ENCODE measurements at regions not wholly inside any gene's neighbourhood (a gene's known extent, or its start where the extent isn't known, plus 50 kb on each side); places are given as distances from the start of the nearest gene placed in this dataset.

DNA sequence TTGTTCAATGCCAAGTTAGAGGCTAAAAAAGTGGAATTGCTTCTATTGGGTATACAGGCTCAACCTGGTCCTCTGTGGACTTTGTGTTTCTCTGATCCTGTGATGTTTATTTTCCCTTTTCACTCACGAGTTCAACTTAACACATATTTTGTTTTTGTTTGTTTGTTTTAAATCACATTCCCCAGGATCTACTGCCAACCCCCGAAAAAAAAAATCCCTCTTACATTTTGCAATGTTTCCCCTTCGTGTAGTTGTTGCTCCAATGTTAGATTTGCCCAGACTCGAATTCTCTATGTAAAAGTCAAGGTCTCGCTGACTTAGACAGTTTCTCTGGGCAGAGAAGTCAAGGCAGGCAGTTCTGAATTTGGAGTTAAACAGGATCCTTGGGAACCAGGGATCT lies 876.4 kb downstream of the CCSER2 start:
- TF ChIP-seq, protein P1, sequence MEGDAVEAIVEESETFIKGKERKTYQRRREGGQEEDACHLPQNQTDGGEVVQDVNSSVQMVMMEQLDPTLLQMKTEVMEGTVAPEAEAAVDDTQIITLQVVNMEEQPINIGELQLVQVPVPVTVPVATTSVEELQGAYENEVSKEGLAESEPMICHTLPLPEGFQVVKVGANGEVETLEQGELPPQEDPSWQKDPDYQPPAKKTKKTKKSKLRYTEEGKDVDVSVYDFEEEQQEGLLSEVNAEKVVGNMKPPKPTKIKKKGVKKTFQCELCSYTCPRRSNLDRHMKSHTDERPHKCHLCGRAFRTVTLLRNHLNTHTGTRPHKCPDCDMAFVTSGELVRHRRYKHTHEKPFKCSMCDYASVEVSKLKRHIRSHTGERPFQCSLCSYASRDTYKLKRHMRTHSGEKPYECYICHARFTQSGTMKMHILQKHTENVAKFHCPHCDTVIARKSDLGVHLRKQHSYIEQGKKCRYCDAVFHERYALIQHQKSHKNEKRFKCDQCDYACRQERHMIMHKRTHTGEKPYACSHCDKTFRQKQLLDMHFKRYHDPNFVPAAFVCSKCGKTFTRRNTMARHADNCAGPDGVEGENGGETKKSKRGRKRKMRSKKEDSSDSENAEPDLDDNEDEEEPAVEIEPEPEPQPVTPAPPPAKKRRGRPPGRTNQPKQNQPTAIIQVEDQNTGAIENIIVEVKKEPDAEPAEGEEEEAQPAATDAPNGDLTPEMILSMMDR (IDR thresholded peaks at IDR 0.05; ENCODE audit: unreplicated experiment in 3 of 3): no peak
- Mint-ChIP-seq H3K9me3 (peaks cover 3% of the 10 kb centered on the region), H3K4me1 (no peaks in the 10 kb centered on the region), H3K4me3 (no peak overlapping the region), H3K27me3 (ENCODE audit: low read depth) (peaks cover 3% of the 10 kb centered on the region), H3K27ac (no peak overlapping the region), H3K36me3 (ENCODE audit: low read depth) (no peaks in the 10 kb centered on the region)

GRCh38 chr10:85212526-85212925 lies 884.1 kb downstream of the CCSER2 start:
- Mint-ChIP-seq H3K36me3 (ENCODE audit: low read depth) (no peaks in the 10 kb centered on the region), H3K4me1 (no peaks in the 10 kb centered on the region), H3K9me3 (peaks cover 3% of the 10 kb centered on the region), H3K27me3 (ENCODE audit: low read depth) (no peaks in the 10 kb centered on the region), H3K27ac (no peak overlapping the region), H3K4me3 (no peak overlapping the region)
- TF ChIP-seq, protein P1 (IDR thresholded peaks at IDR 0.05; ENCODE audit: unreplicated experiment in 3 of 3): no peak

- TF ChIP-seq, protein P1 (IDR thresholded peaks at IDR 0.05; ENCODE audit: unreplicated experiment in 3 of 3): no peak
- Mint-ChIP-seq H3K27me3 (ENCODE audit: low read depth) (no peaks in the 10 kb centered on the region), H3K9me3 (no peaks in the 10 kb centered on the region), H3K36me3 (ENCODE audit: low read depth) (no peaks in the 10 kb centered on the region), H3K27ac (no peak overlapping the region), H3K4me1 (no peaks in the 10 kb centered on the region), H3K4me3 (no peak overlapping the region)
Measured at GRCh38 chr10:85213493-85213892, 885.1 kb downstream of the CCSER2 start.

DNA sequence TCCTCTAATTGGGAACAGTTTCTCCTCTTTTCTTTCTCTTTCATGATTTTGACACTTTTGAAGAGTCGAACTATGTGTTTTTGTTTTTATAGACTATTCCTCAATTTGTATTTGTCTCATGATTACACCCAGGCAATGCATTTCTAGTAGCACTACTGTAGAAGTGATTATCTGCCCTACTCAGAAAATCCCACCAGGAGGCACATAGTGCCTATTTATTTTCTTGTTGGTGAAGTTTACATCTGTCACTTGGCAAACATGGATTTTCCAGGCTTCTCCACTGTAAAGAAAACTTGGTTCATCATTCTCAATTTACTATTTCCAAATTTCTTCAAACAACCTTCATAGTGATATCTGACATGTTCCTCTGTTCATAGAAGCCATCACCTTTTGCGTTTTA lies 893.9 kb downstream of the CCSER2 start:
- H3K27ac Mint-ChIP-seq: no peak overlapping the region
- peaks cover 4% of the 10 kb centered on the region for H3K9me3 Mint-ChIP-seq
- TF ChIP-seq, protein P1 (IDR thresholded peaks at IDR 0.05; ENCODE audit: unreplicated experiment in 3 of 3): no peak
- H3K27me3 Mint-ChIP-seq (ENCODE audit: low read depth): no peaks in the 10 kb centered on the region
- H3K4me3 Mint-ChIP-seq: no peak overlapping the region
- peaks cover 9% of the 10 kb centered on the region for H3K4me1 Mint-ChIP-seq
- no peaks in the 10 kb centered on the region for H3K36me3 Mint-ChIP-seq (ENCODE audit: low read depth)

GRCh38 chr10:85224366-85224940 lies 896.1 kb downstream of the CCSER2 start:
- Mint-ChIP-seq H3K4me3 (no peak overlapping the region), H3K9me3 (peaks cover 4% of the 10 kb centered on the region), H3K4me1 (peaks cover 9% of the 10 kb centered on the region), H3K27me3 (ENCODE audit: low read depth) (no peaks in the 10 kb centered on the region), H3K36me3 (ENCODE audit: low read depth) (no peaks in the 10 kb centered on the region), H3K27ac (peak overlapping the region in 2 of 3 experiments; percentile 6 to 28)
- TF ChIP-seq, protein P1 (IDR thresholded peaks at IDR 0.05; ENCODE audit: unreplicated experiment in 3 of 3): no peak

- H3K27ac Mint-ChIP-seq: no peak overlapping the region
- no peaks in the 10 kb centered on the region for H3K27me3 Mint-ChIP-seq (ENCODE audit: low read depth)
- peaks cover 2% of the 10 kb centered on the region for H3K9me3 Mint-ChIP-seq
- H3K4me3 Mint-ChIP-seq: no peak overlapping the region
- TF ChIP-seq, protein P1 (IDR thresholded peaks at IDR 0.05; ENCODE audit: unreplicated experiment in 3 of 3): no peak
- no peaks in the 10 kb centered on the region for H3K36me3 Mint-ChIP-seq (ENCODE audit: low read depth)
- H3K4me1 Mint-ChIP-seq: peaks cover 13% of the 10 kb centered on the region
Measured at GRCh38 chr10:85225311-85225710, 896.9 kb downstream of the CCSER2 start.
